Kidney (tissue), 13 donors: ENCODE measurements at regions not wholly inside any gene's neighbourhood (a gene's known extent, or its start where the extent isn't known, plus 50 kb on each side); places are given as distances from the start of the nearest gene placed in this dataset.

ENCODE experiments used
- DNase-seq, 5 donors: peaks; one replicate each; pipeline ENCODE4 v3.0.0-alpha.2; 2013 to 2020
- FAIRE-seq: peaks from 2 replicates; lab custom pipeline; 2012; peaks lifted over from hg19 to GRCh38; lab: Jason Lieb, UNC
- H3K27ac ChIP-seq, 2 donors: one replicate each; pipeline ENCODE4 v1.7.0; 2013; ENCODE audit warnings: low read depth in 2 of 2, low read length in 2 of 2, inconsistent platforms in 1 of 2
- H3K27me3 ChIP-seq: one replicate; pipeline ENCODE4 v1.7.1; 2013; ENCODE audit warnings: low read length, inconsistent platforms; ENCODE audit not compliant: control insufficient read depth, insufficient read depth
- H3K36me3 ChIP-seq, 3 donors: one replicate each; pipeline versions ENCODE4 v1.7.0 to v1.7.1; 2013; ENCODE audit warnings: low read length in 3 of 3, control low read depth in 1 of 3, inconsistent platforms in 1 of 3; ENCODE audit not compliant: insufficient read depth in 3 of 3, control insufficient read depth in 2 of 3
- H3K4me1 ChIP-seq, 3 donors: one replicate each; pipeline versions ENCODE4 v1.7.0 to v1.7.1; 2013; ENCODE audit warnings: low read length in 3 of 3, inconsistent platforms in 1 of 3, low read depth in 1 of 3; ENCODE audit not compliant: control insufficient read depth in 2 of 3, insufficient read depth in 2 of 3
- H3K4me3 ChIP-seq, 3 donors: one replicate each; pipeline versions ENCODE4 v1.7.0 to v1.8.1; 2013; ENCODE audit warnings: low read length in 3 of 3, control low read depth in 1 of 3, inconsistent platforms in 1 of 3
- H3K9ac ChIP-seq, 3 donors: one replicate each; pipeline versions ENCODE4 v1.7.0 to v1.7.1; 2013; ENCODE audit warnings: low read length in 3 of 3, control low read depth in 1 of 3, inconsistent platforms in 1 of 3
- H3K9me3 ChIP-seq, 3 donors: one replicate each; pipeline versions ENCODE4 v1.7.0 to v1.7.1; 2013; ENCODE audit warnings: low read length in 3 of 3, control low read depth in 1 of 3, inconsistent platforms in 1 of 3; ENCODE audit not compliant: control insufficient read depth in 2 of 3, insufficient read depth in 1 of 3
- intact Hi-C: fragments of 100-400 bp; cut with DNase I; formaldehyde crosslinking; loops from one replicate; pipeline ENCODE4 v1.11.1; 2022
- TF ChIP-seq, protein P1 (sequence below): IDR thresholded peaks from 3 replicates; pipeline ENCODE4 v1.5.1; 2012; ENCODE audit warnings: mild to moderate bottlenecking, moderate library complexity, borderline replicate concordance; ENCODE audit not compliant: insufficient read depth; ENCODE audit errors: extremely low read depth
- donor health status: control.
- donor health status: control.
- donor health status: control.
- donor health status: control.
- donor health status: control.
- donor health status: DM: yes; HTN: yes; CAD: no.
- donor health status: Normal renal cell carcinoma (clear cell type).

DNA sequence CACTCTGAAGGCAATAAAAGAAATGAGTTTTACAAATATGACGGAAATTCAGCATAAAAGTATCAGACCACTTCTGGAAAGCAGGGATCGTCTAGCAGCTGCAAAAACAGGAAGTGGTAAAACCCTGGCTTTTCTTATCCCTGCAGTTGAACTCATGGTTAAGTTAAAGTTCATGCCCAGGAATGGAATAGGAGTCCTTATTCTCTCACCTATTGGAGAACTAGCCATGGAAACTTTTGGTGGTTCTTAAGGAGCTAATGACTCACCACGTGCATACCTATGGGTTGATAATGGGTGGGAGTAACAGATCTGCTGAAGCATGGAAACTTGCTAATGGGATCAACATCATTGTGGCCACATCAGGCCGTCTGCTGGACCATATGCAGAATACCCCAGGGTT is 93.5 kb upstream of the RGMB start:
- Histone ChIP-seq H3K27me3 (no peaks in the 10 kb centered on the region), H3K9ac (no peak overlapping the region), H3K27ac (no peak overlapping the region), H3K4me3 (no peak overlapping the region), H3K4me1 (no peaks in the 10 kb centered on the region), H3K36me3 (no peaks in the 10 kb centered on the region), H3K9me3 (no peaks in the 10 kb centered on the region)
- intact Hi-C loops, result no loop called here
- FAIRE-seq (no peak), DNase-seq (no peak)
- TF ChIP-seq, protein P1, sequence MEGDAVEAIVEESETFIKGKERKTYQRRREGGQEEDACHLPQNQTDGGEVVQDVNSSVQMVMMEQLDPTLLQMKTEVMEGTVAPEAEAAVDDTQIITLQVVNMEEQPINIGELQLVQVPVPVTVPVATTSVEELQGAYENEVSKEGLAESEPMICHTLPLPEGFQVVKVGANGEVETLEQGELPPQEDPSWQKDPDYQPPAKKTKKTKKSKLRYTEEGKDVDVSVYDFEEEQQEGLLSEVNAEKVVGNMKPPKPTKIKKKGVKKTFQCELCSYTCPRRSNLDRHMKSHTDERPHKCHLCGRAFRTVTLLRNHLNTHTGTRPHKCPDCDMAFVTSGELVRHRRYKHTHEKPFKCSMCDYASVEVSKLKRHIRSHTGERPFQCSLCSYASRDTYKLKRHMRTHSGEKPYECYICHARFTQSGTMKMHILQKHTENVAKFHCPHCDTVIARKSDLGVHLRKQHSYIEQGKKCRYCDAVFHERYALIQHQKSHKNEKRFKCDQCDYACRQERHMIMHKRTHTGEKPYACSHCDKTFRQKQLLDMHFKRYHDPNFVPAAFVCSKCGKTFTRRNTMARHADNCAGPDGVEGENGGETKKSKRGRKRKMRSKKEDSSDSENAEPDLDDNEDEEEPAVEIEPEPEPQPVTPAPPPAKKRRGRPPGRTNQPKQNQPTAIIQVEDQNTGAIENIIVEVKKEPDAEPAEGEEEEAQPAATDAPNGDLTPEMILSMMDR, result no peak

DNA sequence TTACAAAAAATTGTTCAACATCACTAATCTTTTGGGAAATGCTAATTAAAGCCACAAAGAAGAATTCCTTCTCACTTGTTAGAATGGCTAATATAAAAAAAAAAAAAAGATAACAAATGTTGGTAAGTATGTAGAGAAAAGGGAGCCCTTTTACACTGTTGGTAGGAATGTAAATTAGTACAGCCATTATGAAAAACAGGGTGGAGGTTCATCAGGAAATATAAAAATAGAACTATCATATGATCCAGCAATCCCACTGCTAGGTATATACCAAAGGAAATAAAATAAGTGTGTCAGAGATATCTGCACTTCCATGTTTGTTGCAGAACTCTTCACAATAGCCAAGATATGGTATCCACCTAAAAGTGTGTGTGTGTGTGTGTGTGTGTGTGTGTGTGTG is 83.5 kb upstream of the RGMB start:
- no peaks in the 10 kb centered on the region for H3K36me3 ChIP-seq
- TF ChIP-seq, protein P1, result no peak
- no peak overlapping the region for H3K4me3 ChIP-seq
- intact Hi-C loops, result no loop called here
- FAIRE-seq (no peak), DNase-seq (no peak)
- H3K27ac ChIP-seq, result no peak overlapping the region
- H3K9me3 ChIP-seq, result peaks cover 0 to 13% (median 3%) of the 10 kb centered on the region in 3 donors
- H3K27me3 ChIP-seq, result no peaks in the 10 kb centered on the region
- H3K4me1 ChIP-seq, result no peaks in the 10 kb centered on the region
- H3K9ac ChIP-seq, result no peak overlapping the region

DNA sequence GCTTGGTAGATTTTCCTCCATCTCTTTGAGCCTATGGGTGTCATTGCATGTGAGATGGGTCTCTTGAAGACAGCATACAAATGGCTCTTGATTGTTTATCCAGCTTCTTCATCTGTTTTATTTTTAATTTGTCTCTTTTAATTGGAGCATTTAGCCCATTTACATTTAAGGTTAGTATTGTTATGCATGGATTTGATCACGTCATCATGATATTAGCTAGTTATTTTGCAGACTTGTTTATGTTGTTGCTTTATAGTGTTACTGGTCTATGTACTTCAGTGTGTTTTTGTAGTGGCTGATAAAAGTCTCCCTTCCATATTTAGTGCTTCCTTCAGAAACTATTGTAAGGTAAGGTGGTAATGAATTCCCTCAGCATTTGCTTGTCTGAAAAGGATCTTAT is 78.6 kb upstream of the RGMB start:
- no peaks in the 10 kb centered on the region for H3K36me3 ChIP-seq
- FAIRE-seq, result no peak
- intact Hi-C loops, result no loop called here

More for the DNA sequence above, 78.6 kb upstream of the RGMB start:
- peaks cover 0 to 8% (median 3%) of the 10 kb centered on the region in 3 donors for H3K9me3 ChIP-seq
- DNase-seq, result no peak
- TF ChIP-seq, protein P1, result no peak
- H3K27me3 ChIP-seq, result no peaks in the 10 kb centered on the region
- H3K4me1 ChIP-seq, result no peaks in the 10 kb centered on the region
- H3K9ac ChIP-seq, result no peak overlapping the region
- H3K27ac ChIP-seq, result no peak overlapping the region
- H3K4me3 ChIP-seq, result no peak overlapping the region
